ENCODE measurements at regions not wholly inside any gene's neighbourhood (a gene's known extent, or its start where the extent isn't known, plus 50 kb on each side); places are given as distances from the start of the nearest gene placed in this dataset.

GRCh38 chr2:17101091-17101490, 417.1 kb downstream of the RAD51AP2 start:
- TF ChIP-seq CTCF (IDR thresholded peaks at IDR 0.05; ENCODE audit: low read length) (no peak), EZH2 (optimal IDR thresholded peaks at IDR 0.05; ENCODE audit: low read depth, low read length) (no peak)
